T47D (cell line): ENCODE measurements at regions not wholly inside any gene's neighbourhood (a gene's known extent, or its start where the extent isn't known, plus 50 kb on each side); places are given as distances from the start of the nearest gene placed in this dataset.

ENCODE experiments used
- DNase-seq, 2 experiments: peaks; one replicate each; pipeline versions ENCODE4 v3.0.0 to v3.0.0-alpha.2; 2011 to 2012; ENCODE audit warnings: low read depth in 1 of 2, low spot score in 1 of 2
- JUND ChIP-seq: IDR thresholded peaks from 2 replicates; pipeline ENCODE4 v1.6.1; 2012; ENCODE audit warnings: low read depth
- in situ Hi-C: cut with HindIII; loops from 2 replicates; pipeline ENCODE4 v1.10.0; 2016; ENCODE audit warnings: low sequenced_read_pairs, low pct_unique_long_range_greater_than_20kb

DNA sequence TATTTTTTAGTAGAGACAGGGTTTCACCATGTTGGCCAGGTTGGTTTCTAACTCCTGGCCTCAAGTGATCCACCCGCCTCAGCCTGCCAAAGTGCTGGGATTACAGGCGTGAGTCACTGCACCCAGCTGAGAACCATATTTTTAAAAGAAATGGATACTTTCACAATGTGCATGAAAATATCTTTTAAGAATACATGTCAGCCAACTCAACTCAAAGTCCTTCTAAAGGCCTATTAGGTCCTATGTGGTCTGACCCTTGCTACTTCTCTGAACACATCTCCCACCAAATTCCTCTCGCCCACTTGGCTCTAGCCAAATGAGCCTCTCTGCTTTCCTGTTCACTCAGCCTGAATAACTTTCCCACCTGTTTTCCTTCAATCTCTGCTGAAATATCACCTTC is 119.6 kb downstream of the MTX2 start:
- no peak for TF ChIP-seq JUND
- in situ Hi-C loops: no loop called here
- DNase-seq: no peak

DNA sequence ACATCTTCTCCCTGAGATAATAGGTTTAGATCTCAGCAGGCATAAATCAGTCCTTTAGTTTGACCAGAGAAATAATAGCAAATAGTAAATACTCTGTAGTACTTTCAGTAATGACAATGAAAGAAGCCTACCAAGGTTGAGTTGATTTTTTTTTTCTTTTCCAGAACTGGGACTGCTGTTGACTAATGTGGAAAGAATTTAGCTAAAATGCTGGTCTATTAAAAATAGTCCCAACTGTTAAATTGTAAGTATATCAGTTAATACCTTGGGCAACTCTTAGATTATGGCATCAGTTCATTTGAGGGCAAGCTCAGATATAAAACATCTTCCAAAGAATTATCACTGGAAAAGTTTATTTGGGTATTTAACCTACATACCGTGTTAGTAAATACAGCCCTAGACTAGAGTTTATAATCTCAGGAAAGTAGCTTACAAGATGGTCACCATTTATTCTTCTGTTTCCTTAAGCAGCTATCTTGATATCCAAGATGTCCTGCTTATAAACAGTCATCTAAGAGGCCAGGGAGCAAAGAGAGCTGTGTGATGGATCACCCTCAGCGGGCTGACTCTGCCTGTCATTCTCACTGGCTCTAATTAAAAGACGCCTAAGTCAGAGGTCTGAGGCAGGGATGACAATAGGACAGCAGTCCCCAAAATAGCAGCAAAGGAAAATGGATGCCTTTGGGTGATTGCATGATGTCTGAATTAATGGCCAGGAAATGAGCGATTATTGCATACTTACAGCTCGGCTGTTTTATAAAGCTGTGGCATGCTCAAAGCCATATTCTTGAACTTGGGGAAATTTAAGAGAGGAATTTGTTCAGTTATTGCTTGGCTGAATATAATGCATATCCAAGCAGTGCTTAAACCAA is 121.3 kb downstream of the MTX2 start:
- in situ Hi-C loops: no loop called here
- DNase-seq: no peak
- no peak for TF ChIP-seq JUND

DNA sequence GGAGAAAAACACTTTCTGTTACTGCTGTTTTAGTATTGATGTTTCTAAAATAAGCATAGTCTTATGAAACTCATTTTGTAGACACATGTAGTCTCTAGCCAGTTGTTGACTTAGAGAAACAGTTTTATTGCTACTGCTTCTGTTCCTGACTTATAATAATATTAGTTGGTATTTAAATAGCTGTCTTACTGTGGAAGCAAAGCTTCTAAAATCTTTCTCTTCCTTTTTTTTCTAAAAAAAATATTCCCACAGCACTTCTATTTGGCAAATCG is 121.8 kb downstream of the MTX2 start:
- DNase-seq: no peak
- no peak for TF ChIP-seq JUND
- in situ Hi-C loops: no loop called here

DNA sequence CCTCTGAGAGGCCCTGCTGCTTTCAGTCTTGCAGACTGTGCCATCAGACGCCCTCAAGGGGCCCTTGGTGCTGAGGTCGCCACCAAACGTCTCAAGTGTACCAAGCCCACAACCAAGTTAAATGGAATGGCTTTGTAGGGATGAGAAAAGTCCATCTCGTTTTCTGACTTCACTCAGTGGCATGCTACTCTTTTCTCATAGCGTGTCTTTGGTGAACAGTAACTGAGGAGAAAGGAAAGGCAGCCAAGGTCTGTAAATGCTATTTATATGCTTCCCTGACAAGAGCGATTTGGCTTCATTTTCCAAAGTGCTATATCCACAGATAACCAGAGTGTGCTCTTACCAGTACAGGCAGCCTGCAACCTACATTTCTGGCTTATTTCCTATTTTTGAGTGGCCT is 123.0 kb downstream of the MTX2 start:
- no peak for DNase-seq
- in situ Hi-C loops: no loop called here
- TF ChIP-seq JUND: no peak

DNA sequence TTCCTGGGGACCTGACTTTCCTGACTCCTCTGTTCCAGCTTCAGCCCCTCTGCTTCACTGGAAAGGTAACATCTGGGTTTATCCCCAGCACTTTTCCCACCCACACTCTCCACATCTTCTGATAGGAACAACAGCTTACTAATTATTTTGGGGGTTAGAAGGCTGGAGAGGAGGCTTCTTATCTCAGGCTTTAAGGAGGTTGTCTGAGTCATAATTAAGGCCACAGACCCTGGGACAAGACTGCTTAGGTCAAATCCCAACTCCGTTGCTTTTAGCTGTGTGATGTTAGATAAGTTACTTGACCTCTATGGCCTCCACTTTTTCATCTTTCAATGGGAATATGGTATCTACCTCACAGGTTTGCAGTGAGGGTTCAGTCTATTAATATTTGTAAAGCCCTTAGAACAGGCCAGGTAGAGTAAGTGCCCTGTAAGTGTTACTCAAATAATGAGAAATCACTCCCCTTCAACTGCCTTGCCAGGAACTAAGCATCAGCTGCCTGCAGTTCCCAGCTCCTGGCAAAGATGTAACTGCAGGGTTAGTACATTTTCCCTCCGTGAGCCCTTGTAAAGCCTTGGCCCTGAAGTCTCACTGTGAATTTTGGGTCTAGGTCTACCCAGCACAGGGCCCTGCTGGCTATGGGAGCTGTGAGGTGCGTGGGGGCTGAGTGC is 123.6 kb downstream of the MTX2 start:
- in situ Hi-C loops: no loop called here
- DNase-seq: no peak
- no peak for TF ChIP-seq JUND

DNA sequence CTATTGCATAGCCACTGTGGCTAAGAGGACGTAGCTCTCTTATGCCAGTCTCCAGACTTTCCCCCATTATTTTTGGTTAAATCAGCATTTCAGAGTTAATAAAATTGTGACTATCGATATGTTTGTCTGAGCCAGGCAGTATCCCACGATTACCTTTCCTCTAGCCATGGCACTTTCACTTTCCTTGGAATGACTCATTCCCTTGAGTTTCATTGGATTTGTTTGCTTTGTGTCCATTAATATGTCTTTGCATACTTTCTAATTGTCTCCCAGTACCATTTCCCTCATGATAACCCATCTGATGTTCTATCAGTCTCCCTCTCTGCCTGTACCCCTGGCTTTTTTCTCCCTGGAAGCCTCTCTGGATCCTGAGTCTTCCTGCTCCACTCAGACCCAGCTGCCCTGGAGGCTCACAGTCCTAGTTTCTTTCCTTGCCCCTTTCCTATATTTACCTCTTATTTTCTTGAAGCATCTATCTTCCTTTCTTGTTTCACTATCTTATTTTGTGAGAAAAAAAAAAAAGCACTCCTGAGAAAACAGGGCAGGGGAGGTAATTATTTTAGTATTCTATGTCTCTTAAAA is 126.1 kb downstream of the MTX2 start:
- TF ChIP-seq JUND: no peak
- in situ Hi-C loops: no loop called here
- DNase-seq: no peak

- in situ Hi-C loops: no loop called here
- no peak for TF ChIP-seq JUND
- DNase-seq: no peak
These were observed 129.2 kb downstream of the MTX2 start for GRCh38 chr2:176398243-176399073.

DNA sequence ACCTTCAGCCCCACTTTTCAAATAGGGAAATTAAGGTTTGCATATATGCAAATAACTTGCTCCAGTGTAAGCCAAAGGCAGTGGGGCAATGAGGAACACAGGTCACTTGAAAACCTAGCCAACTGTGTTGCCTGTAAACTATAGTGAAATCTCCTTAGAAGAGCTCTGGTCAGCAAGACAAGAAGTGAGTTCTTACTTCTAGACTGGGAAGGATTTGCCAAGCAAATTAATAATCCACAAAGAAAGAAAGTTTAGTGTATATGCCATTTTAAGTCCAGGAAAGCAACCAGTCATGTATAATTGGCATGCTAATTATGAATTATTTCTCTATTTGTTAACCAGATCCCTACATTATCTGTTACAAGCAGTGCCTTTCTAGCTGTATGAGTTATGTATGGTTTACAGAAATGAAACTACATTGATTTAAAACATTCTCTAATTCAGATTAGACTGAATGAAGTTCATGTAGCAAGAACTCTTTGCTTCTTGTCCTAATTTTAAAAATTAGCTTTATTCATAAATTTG is 129.9 kb downstream of the MTX2 start:
- no peak for TF ChIP-seq JUND
- DNase-seq: no peak
- in situ Hi-C loops: no loop called here

DNA sequence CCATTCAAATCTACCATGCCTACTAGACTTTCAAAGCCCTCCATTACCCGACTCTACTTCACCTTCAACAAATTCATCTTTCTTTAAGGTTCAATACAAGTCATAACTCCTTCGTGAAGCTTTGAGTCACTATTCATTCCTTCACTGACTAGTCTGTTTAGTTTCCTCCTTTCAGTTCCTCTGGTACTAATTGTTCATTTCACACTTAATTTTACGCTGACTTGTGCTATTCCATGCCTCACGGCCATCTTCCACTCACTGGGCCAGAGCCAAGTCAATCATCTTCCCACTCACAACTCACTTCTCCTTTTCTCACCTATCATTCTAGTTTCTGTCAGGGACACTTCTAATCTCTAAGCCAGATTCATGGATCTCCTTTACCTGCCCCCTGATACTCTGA is 136.2 kb downstream of the MTX2 start:
- no peak for TF ChIP-seq JUND
- in situ Hi-C loops: no loop called here
- DNase-seq: no peak

DNA sequence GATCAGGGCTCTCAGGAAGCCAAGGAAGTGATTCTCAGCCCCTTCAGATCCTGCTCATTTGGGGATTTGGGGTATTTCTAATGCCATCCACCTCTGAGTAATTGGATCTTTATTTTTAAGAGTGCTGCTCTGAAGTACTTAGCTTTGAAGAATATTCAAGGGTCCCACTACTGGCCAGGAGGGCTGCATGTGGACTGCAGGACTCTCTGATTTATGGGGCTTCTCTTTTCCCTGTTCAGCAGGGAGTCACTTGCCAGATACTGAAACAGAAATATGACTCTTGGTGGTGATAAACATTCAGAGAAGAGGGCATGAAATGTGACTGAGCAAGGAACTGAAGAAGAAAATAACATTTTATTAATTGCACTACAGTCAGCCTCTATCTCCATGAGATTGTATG is 138.5 kb downstream of the MTX2 start:
- no peak for TF ChIP-seq JUND
- in situ Hi-C loops: no loop called here
- DNase-seq: no peak

DNA sequence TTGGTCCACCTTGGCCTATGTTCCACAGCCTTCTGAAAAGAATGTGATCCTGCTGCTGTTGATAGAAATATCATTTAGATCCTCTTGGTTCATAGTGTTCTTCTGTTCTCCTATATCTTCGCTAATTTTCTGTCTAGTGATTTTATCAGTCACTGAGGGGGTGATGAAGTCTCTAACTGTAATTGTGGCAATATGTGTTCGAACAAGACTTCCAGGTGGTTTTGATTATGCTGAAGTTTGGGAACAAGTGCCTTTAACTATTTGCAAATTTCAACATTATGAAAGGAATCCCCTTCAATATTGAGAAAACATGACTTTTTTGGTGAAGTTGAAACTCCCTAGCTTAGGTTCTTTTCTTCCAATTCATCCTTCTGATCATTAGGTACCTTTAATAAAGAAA is 140.4 kb downstream of the MTX2 start:
- TF ChIP-seq JUND: no peak
- in situ Hi-C loops: no loop called here
- DNase-seq: no peak

GRCh38 chr2:176412136-176412535 is 142.9 kb downstream of the MTX2 start:
- no peak for TF ChIP-seq JUND
- DNase-seq: no peak
- in situ Hi-C loops: no loop called here
